Smooth muscle cell (in vitro differentiated cells): ENCODE measurements at regions not wholly inside any gene's neighbourhood (a gene's known extent, or its start where the extent isn't known, plus 50 kb on each side); places are given as distances from the start of the nearest gene placed in this dataset.

Source experiments
- DNase-seq: peaks from one replicate; lab custom pipeline; 2025; ENCODE audit not compliant: unreplicated experiment; lab: John Stamatoyannopoulos, UW
- H2AFZ ChIP-seq: fragments of 200-600 bp; sonication (generic); 2 replicates; pipeline ENCODE4 v1.6.0; 2016; ENCODE audit warnings: antibody characterized with exemption, low read depth, mild to moderate bottlenecking
- H3F3A ChIP-seq: fragments of 200-600 bp; sonication (generic); 2 replicates; pipeline ENCODE4 v1.6.0; 2017; ENCODE audit warnings: antibody characterized with exemption, low read depth
- H3K27ac ChIP-seq: fragments of 200-600 bp; sonication (generic); 2 replicates; pipeline ENCODE4 v1.5.1; 2016; ENCODE audit warnings: low read depth, mild to moderate bottlenecking
- H3K27me3 ChIP-seq: fragments of 200-600 bp; sonication (generic); 2 replicates; pipeline ENCODE4 v1.6.1; 2016; ENCODE audit warnings: low read depth, mild to moderate bottlenecking
- H3K36me3 ChIP-seq: fragments of 200-600 bp; sonication (generic); 2 replicates; pipeline ENCODE4 v1.5.1; 2016; ENCODE audit warnings: low read depth
- H3K4me1 ChIP-seq: fragments of 200-600 bp; sonication (generic); 2 replicates; pipeline ENCODE4 v1.5.1; 2016; ENCODE audit warnings: low read depth
- H3K4me2 ChIP-seq: fragments of 200-600 bp; sonication (generic); 2 replicates; pipeline ENCODE4 v1.6.0; 2016; ENCODE audit warnings: mild to moderate bottlenecking
- H3K4me3 ChIP-seq: fragments of 200-600 bp; sonication (generic); 2 replicates; pipeline ENCODE4 v1.5.1; 2016; ENCODE audit warnings: mild to moderate bottlenecking
- H3K79me2 ChIP-seq: fragments of 200-600 bp; sonication (generic); 2 replicates; pipeline ENCODE4 v1.6.0; 2016; ENCODE audit warnings: low read depth, mild to moderate bottlenecking
- H3K9ac ChIP-seq: fragments of 200-600 bp; sonication (generic); 2 replicates; pipeline ENCODE4 v1.6.0; 2016; ENCODE audit warnings: low read depth
- H3K9me3 ChIP-seq: fragments of 200-600 bp; sonication (generic); replicated peaks from 2 replicates; pipeline ENCODE4 v1.5.1; 2016; ENCODE audit warnings: low read depth
- H4K20me1 ChIP-seq: fragments of 200-600 bp; sonication (generic); 2 replicates; pipeline ENCODE4 v1.6.0; 2016; ENCODE audit warnings: low read depth
- CTCF ChIP-seq: fragments of 200-600 bp; sonication (generic); IDR thresholded peaks from 2 replicates; pipeline ENCODE4 v1.5.1; 2017; ENCODE audit warnings: borderline replicate concordance, mild to moderate bottlenecking, antibody characterized with exemption; ENCODE audit not compliant: insufficient read depth, poor library complexity, severe bottlenecking
- WGBS: methylation state at CpG from one replicate; pipeline ENCODE4 v1.1.7; 2016; ENCODE audit warnings: low lambda C conversion rate; 5-methylcytosine and 5-hydroxymethylcytosine counted together

GRCh38 chr10:131618587-131619267 is 282.1 kb upstream of the PPP2R2D start:
- no peaks in the 10 kb centered on the region for H3F3A ChIP-seq
- no peak overlapping the region for H3K4me3 ChIP-seq
- no peaks in the 10 kb centered on the region for H3K4me1 ChIP-seq
- H3K9ac ChIP-seq: no peak overlapping the region
- TF ChIP-seq CTCF: no peak
- H3K9me3 ChIP-seq: no peaks in the 10 kb centered on the region
- no peaks in the 10 kb centered on the region for H3K36me3 ChIP-seq
- H3K27ac ChIP-seq: no peak overlapping the region
- H3K4me2 ChIP-seq: no peak overlapping the region
- WGBS: 87% methylated on average over 21 of the region's 21 CpGs
- no peaks in the 10 kb centered on the region for H3K27me3 ChIP-seq
- no peak overlapping the region for H2AFZ ChIP-seq
- H3K79me2 ChIP-seq: no peaks in the 10 kb centered on the region
- DNase-seq: no peak
- H4K20me1 ChIP-seq: no peaks in the 10 kb centered on the region

- H3K4me3 ChIP-seq: no peak overlapping the region
- WGBS: 95% methylated on average over 6 of the region's 6 CpGs
- no peaks in the 10 kb centered on the region for H3K4me1 ChIP-seq
- no peak overlapping the region for H3K27ac ChIP-seq
- H3K27me3 ChIP-seq: no peaks in the 10 kb centered on the region
- H3K79me2 ChIP-seq: no peaks in the 10 kb centered on the region
- H3F3A ChIP-seq: no peaks in the 10 kb centered on the region
- H3K9me3 ChIP-seq: no peaks in the 10 kb centered on the region
- TF ChIP-seq CTCF: no peak
- no peak overlapping the region for H3K4me2 ChIP-seq
- H4K20me1 ChIP-seq: no peaks in the 10 kb centered on the region
- DNase-seq: no peak
- H3K9ac ChIP-seq: no peak overlapping the region
- no peak overlapping the region for H2AFZ ChIP-seq
- no peaks in the 10 kb centered on the region for H3K36me3 ChIP-seq
Measured at GRCh38 chr10:131620314-131620713, 280.5 kb upstream of the PPP2R2D start.

- H3K4me3 ChIP-seq: no peak overlapping the region
- no peak for DNase-seq
Measured at GRCh38 chr10:131620904-131621303, 279.9 kb upstream of the PPP2R2D start.

More at GRCh38 chr10:131620904-131621303, 279.9 kb upstream of the PPP2R2D start:
- Histone ChIP-seq H3K9ac (no peak overlapping the region), H3K9me3 (no peaks in the 10 kb centered on the region), H3K27me3 (no peaks in the 10 kb centered on the region), H3K36me3 (no peaks in the 10 kb centered on the region), H3K4me2 (no peak overlapping the region), H4K20me1 (no peaks in the 10 kb centered on the region), H3K4me1 (no peaks in the 10 kb centered on the region), H2AFZ (no peak overlapping the region), H3K79me2 (no peaks in the 10 kb centered on the region), H3K27ac (no peak overlapping the region), H3F3A (no peaks in the 10 kb centered on the region)
- 90% methylated on average over 7 of the region's 7 CpGs for WGBS
- no peak for TF ChIP-seq CTCF
